NCI-H1105 (cell line): ENCODE measurements at regions not wholly inside any gene's neighbourhood (a gene's known extent, or its start where the extent isn't known, plus 50 kb on each side); places are given as distances from the start of the nearest gene placed in this dataset.
"Not testable (repeated sequence)": the region's sequence is repeated elsewhere in the genome, so short reads cannot be mapped to it uniquely, and the experiment has no call there.

Experiments
- DNase-seq: peaks from one replicate; lab custom pipeline; 2025; lab: John Stamatoyannopoulos, UW

GRCh38 chr5:60077292-60077691 is 183.8 kb upstream of the PDE4D start:
- no peak for DNase-seq

GRCh38 chr5:60076746-60077145 is 183.2 kb upstream of the PDE4D start:
- DNase-seq = no peak

- DNase-seq = no peak
These were observed 173.0 kb upstream of the PDE4D start for GRCh38 chr5:60066502-60066901.

GRCh38 chr5:60060389-60060788 is 166.9 kb upstream of the PDE4D start:
- DNase-seq = no peak

GRCh38 chr5:60056191-60056590 is 162.7 kb upstream of the PDE4D start:
- DNase-seq = no peak

- DNase-seq = no peak
These were observed 161.6 kb upstream of the PDE4D start for GRCh38 chr5:60055168-60055567.

GRCh38 chr5:60041996-60042664 is 148.6 kb upstream of the PDE4D start:
- not testable (repeated sequence) for DNase-seq

GRCh38 chr5:60041508-60041907 is 148.0 kb upstream of the PDE4D start:
- DNase-seq = not testable (repeated sequence)

- peak; percentile 9 for DNase-seq
These were observed 142.8 kb upstream of the PDE4D start for GRCh38 chr5:60036192-60036938.

- DNase-seq = no peak
These were observed 132.6 kb upstream of the PDE4D start for GRCh38 chr5:60026161-60026560.

- DNase-seq = no peak
These were observed 130.6 kb upstream of the PDE4D start for GRCh38 chr5:60024104-60024503.

GRCh38 chr5:60023255-60023654 is 129.7 kb upstream of the PDE4D start:
- DNase-seq = no peak

GRCh38 chr5:60020457-60020856 is 126.9 kb upstream of the PDE4D start:
- no peak for DNase-seq

GRCh38 chr5:60018960-60019359 is 125.4 kb upstream of the PDE4D start:
- DNase-seq = not testable (repeated sequence)

- DNase-seq = no peak
These were observed 124.6 kb upstream of the PDE4D start for GRCh38 chr5:60018091-60018490.

GRCh38 chr5:60014331-60014730 is 120.8 kb upstream of the PDE4D start:
- DNase-seq = no peak

- DNase-seq = no peak
These were observed 117.3 kb upstream of the PDE4D start for GRCh38 chr5:60010853-60011252.

- DNase-seq = no peak
These were observed 116.8 kb upstream of the PDE4D start for GRCh38 chr5:60010328-60010727.

GRCh38 chr5:60007729-60008128 is 114.2 kb upstream of the PDE4D start:
- DNase-seq = no peak

- no peak for DNase-seq
These were observed 105.5 kb upstream of the PDE4D start for GRCh38 chr5:59999056-59999455.

- no peak for DNase-seq
These were observed 98.7 kb upstream of the PDE4D start for GRCh38 chr5:59992206-59992605.

- DNase-seq = no peak
These were observed 94.9 kb upstream of the PDE4D start for GRCh38 chr5:59988396-59988795.

GRCh38 chr5:59976342-59976741 is 82.8 kb upstream of the PDE4D start:
- DNase-seq = no peak

GRCh38 chr5:59972043-59972442 is 78.5 kb upstream of the PDE4D start:
- DNase-seq = no peak
